ENCODE measurements at regions not wholly inside any gene's neighbourhood (a gene's known extent, or its start where the extent isn't known, plus 50 kb on each side); places are given as distances from the start of the nearest gene placed in this dataset.

- Histone ChIP-seq H3K79me2 (ENCODE audit: insufficient read depth) (no peaks in the 10 kb centered on the region), H3K4me1 (ENCODE audit: control insufficient read depth in 1 of 2, insufficient read depth in 2 of 2, low read depth in 1 of 2, low read length in 1 of 2) (no peaks in the 10 kb centered on the region; a peak in 1 of 4 replicates), H3K4me3 (ENCODE audit: low read depth in 2 of 2, low read length in 1 of 2) (no peak overlapping the region), H3K27ac (ENCODE audit: low read depth in 2 of 2, low read length in 1 of 2) (no peak overlapping the region), H3K9ac (no peak overlapping the region), H3K9me3 (no peaks in the 10 kb centered on the region), H3K9me2 (peaks cover 6% of the 10 kb centered on the region; the same call in 1 of the 2 replicates), H2AFZ (ENCODE audit: low read depth) (no peak overlapping the region), H3K27me3 (ENCODE audit: insufficient read depth) (no peaks in the 10 kb centered on the region), H3K36me3 (replicated peaks in 1 of 2; ENCODE audit: control insufficient read depth in 1 of 2, insufficient read depth in 2 of 2, low read length in 1 of 2) (peaks cover 2 to 14% of the 10 kb centered on the region in 2 experiments), H3F3A (replicated peaks; ENCODE audit: insufficient read depth) (no peaks in the 10 kb centered on the region), H3K4me2 (no peak overlapping the region), H4K20me1 (ENCODE audit: insufficient read depth) (no peaks in the 10 kb centered on the region)
- POLR2A ChIA-PET = no interaction called here
- CTCF ChIA-PET = no interaction called here
- TF ChIP-seq, protein P1, sequence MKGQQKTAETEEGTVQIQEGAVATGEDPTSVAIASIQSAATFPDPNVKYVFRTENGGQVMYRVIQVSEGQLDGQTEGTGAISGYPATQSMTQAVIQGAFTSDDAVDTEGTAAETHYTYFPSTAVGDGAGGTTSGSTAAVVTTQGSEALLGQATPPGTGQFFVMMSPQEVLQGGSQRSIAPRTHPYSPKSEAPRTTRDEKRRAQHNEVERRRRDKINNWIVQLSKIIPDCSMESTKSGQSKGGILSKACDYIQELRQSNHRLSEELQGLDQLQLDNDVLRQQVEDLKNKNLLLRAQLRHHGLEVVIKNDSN (IDR thresholded peaks at IDR 0.05; ENCODE audit: borderline replicate concordance, low read depth) = no peak
- TF ChIP-seq NRF1 (IDR thresholded peaks at IDR 0.05; ENCODE audit: low read depth, low read length) (no peak), CHD2 (IDR thresholded peaks at IDR 0.05; ENCODE audit: low read length, partially characterized antibody) (no peak), RCOR1 (IDR thresholded peaks at IDR 0.05; ENCODE audit: low read length) (no peak), MEF2A (IDR thresholded peaks at IDR 0.05; ENCODE audit: borderline replicate concordance, low read depth) (no peak)
- TF ChIP-seq, protein P2, sequence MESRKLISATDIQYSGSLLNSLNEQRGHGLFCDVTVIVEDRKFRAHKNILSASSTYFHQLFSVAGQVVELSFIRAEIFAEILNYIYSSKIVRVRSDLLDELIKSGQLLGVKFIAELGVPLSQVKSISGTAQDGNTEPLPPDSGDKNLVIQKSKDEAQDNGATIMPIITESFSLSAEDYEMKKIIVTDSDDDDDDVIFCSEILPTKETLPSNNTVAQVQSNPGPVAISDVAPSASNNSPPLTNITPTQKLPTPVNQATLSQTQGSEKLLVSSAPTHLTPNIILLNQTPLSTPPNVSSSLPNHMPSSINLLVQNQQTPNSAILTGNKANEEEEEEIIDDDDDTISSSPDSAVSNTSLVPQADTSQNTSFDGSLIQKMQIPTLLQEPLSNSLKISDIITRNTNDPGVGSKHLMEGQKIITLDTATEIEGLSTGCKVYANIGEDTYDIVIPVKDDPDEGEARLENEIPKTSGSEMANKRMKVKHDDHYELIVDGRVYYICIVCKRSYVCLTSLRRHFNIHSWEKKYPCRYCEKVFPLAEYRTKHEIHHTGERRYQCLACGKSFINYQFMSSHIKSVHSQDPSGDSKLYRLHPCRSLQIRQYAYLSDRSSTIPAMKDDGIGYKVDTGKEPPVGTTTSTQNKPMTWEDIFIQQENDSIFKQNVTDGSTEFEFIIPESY (IDR thresholded peaks at IDR 0.05; ENCODE audit: borderline replicate concordance, low read depth) = no peak
- no peak for DNase-seq
- 77% methylated on average over 1 of the region's 1 CpG for WGBS (ENCODE audit: low lambda C conversion rate)
These were observed 145.7 kb upstream of the NUDT6 start for GRCh38 chr4:123068081-123068480.

- Histone ChIP-seq H3K9ac (no peak overlapping the region), H3F3A (replicated peaks; ENCODE audit: insufficient read depth) (no peaks in the 10 kb centered on the region), H3K4me2 (no peak overlapping the region), H3K4me1 (ENCODE audit: control insufficient read depth in 1 of 2, insufficient read depth in 2 of 2, low read depth in 1 of 2, low read length in 1 of 2) (no peaks in the 10 kb centered on the region; a peak in 1 of 4 replicates), H3K9me3 (no peaks in the 10 kb centered on the region), H3K9me2 (no peaks in the 10 kb centered on the region), H2AFZ (ENCODE audit: low read depth) (no peak overlapping the region), H3K4me3 (ENCODE audit: low read depth in 2 of 2, low read length in 1 of 2) (no peak overlapping the region), H3K36me3 (replicated peaks in 1 of 2; ENCODE audit: control insufficient read depth in 1 of 2, insufficient read depth in 2 of 2, low read length in 1 of 2) (peaks cover 0 to 5% of the 10 kb centered on the region in 2 experiments), H3K27ac (ENCODE audit: low read depth in 2 of 2, low read length in 1 of 2) (no peak overlapping the region), H3K79me2 (ENCODE audit: insufficient read depth) (no peaks in the 10 kb centered on the region), H4K20me1 (ENCODE audit: insufficient read depth) (no peaks in the 10 kb centered on the region), H3K27me3 (ENCODE audit: insufficient read depth) (no peaks in the 10 kb centered on the region)
- CTCF ChIA-PET = no interaction called here
- TF ChIP-seq EZH2phosphoT487 (IDR thresholded peaks at IDR 0.05; ENCODE audit: borderline replicate concordance, low read depth) (no peak), GABPA (IDR thresholded peaks at IDR 0.05; ENCODE audit: low read depth) (no peak), CHD2 (IDR thresholded peaks at IDR 0.05; ENCODE audit: low read length, partially characterized antibody) (no peak), ELF1 (IDR thresholded peaks at IDR 0.05) (no peak), FOXM1 (IDR thresholded peaks at IDR 0.05; ENCODE audit: low read depth) (no peak), FOXJ3 (CRISPR knock-in tag; IDR thresholded peaks at IDR 0.05) (no peak), RCOR1 (IDR thresholded peaks at IDR 0.05; ENCODE audit: low read length) (no peak)
- TF ChIP-seq, protein P1 (IDR thresholded peaks at IDR 0.05; ENCODE audit: borderline replicate concordance, low read depth) = no peak
- WGBS (ENCODE audit: low lambda C conversion rate) = 87% methylated on average over 1 of the region's 1 CpG
- POLR2A ChIA-PET = no interaction called here
- no peak for DNase-seq
These were observed 149.7 kb upstream of the NUDT6 start for GRCh38 chr4:123072060-123072459.

Measured in SK-N-SH (cell line).